SK-N-SH (cell line): ENCODE measurements at regions not wholly inside any gene's neighbourhood (a gene's known extent, or its start where the extent isn't known, plus 50 kb on each side); places are given as distances from the start of the nearest gene placed in this dataset.

Source experiments
- EP300 ChIP-seq, 2 experiments: IDR thresholded peaks; 2 replicates each; pipeline versions ENCODE4 v1.4.0 to v1.6.1; 2012; ENCODE audit warnings: borderline replicate concordance in 1 of 2, low read depth in 1 of 2, low read length in 1 of 2
- FOSL2 ChIP-seq: IDR thresholded peaks from 2 replicates; pipeline ENCODE4 v1.4.0; 2012; ENCODE audit warnings: low read depth, mild to moderate bottlenecking, moderate library complexity, borderline replicate concordance
- GABPA ChIP-seq: IDR thresholded peaks from 2 replicates; pipeline ENCODE4 v1.4.0; 2012; ENCODE audit warnings: low read depth, mild to moderate bottlenecking
- NFIC ChIP-seq: IDR thresholded peaks from 2 replicates; pipeline ENCODE4 v1.4.0; 2012; ENCODE audit warnings: borderline replicate concordance
- POLR2AphosphoS5 ChIP-seq: IDR thresholded peaks from 2 replicates; pipeline ENCODE4 v1.6.1; 2012; ENCODE audit warnings: low read depth, low read length
- RAD21 ChIP-seq: IDR thresholded peaks from 2 replicates; pipeline ENCODE4 v1.6.1; 2012; ENCODE audit warnings: mild to moderate bottlenecking, low read length
- RCOR1 ChIP-seq: fragments of 150-350 bp; IDR thresholded peaks from 2 replicates; pipeline ENCODE4 v1.6.1; 2017; ENCODE audit warnings: antibody characterized with exemption, low read length
- RXRA ChIP-seq: IDR thresholded peaks from 2 replicates; pipeline ENCODE4 v1.4.0; 2012; ENCODE audit warnings: low read depth, mild to moderate bottlenecking, borderline replicate concordance
- SMC3 ChIP-seq: IDR thresholded peaks from 2 replicates; pipeline ENCODE4 v1.6.1; 2012; ENCODE audit warnings: low read depth, low read length, improper control_type of control experiment
- TAF1 ChIP-seq: IDR thresholded peaks from 2 replicates; pipeline ENCODE4 v1.6.1; 2012; ENCODE audit warnings: low read depth, mild to moderate bottlenecking, low read length, moderate library complexity, borderline replicate concordance
- TF ChIP-seq, protein P1 (sequence below): fragments of 200-600 bp; sonication (generic); IDR thresholded peaks from 2 replicates; pipeline ENCODE4 v1.6.1; 2017; ENCODE audit warnings: antibody characterized with exemption, mild to moderate bottlenecking, moderate library complexity
- TF ChIP-seq, protein P2 (sequence below): IDR thresholded peaks from 2 replicates; pipeline ENCODE4 v1.4.0; 2012; ENCODE audit warnings: low read depth, borderline replicate concordance

DNA sequence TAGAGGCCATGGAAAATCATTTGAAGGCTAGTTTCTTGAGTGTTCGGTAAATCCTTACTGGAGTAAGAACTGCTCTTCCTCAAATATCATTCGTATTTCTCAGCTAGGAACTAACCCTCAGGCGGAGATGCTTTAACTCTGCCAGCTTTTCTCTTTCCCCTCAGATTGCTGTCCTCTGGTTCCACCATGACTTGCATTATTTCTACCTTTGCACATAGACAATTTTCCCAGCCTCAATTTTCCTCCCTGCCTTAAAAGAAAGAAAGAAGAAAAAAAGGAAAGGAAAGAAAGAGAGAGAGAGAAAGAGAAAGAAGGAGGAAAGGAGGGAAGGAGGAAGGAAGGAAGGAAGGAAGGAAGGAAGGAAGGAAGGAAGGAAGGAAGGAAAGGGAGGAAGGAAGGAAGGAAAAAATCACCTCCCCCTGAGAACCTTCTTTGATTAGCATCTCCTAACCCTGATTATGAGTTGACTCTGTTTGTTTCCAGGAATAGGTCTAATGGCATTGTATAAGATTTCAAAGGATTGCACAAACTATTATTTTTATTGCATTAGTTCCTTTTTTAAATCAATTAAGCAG is 123.3 kb upstream of the FAM204A start:
- TF ChIP-seq, protein P1, sequence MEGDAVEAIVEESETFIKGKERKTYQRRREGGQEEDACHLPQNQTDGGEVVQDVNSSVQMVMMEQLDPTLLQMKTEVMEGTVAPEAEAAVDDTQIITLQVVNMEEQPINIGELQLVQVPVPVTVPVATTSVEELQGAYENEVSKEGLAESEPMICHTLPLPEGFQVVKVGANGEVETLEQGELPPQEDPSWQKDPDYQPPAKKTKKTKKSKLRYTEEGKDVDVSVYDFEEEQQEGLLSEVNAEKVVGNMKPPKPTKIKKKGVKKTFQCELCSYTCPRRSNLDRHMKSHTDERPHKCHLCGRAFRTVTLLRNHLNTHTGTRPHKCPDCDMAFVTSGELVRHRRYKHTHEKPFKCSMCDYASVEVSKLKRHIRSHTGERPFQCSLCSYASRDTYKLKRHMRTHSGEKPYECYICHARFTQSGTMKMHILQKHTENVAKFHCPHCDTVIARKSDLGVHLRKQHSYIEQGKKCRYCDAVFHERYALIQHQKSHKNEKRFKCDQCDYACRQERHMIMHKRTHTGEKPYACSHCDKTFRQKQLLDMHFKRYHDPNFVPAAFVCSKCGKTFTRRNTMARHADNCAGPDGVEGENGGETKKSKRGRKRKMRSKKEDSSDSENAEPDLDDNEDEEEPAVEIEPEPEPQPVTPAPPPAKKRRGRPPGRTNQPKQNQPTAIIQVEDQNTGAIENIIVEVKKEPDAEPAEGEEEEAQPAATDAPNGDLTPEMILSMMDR = no peak
- TF ChIP-seq FOSL2 (no peak), EP300 (IDR thresholded peaks at IDR 0.05; ENCODE audit: borderline replicate concordance in 1 of 2, low read depth in 1 of 2, low read length in 1 of 2) (no peak), POLR2AphosphoS5 (no peak), RAD21 (no peak), TAF1 (no peak), SMC3 (no peak), NFIC (no peak), RXRA (no peak), RCOR1 (no peak), GABPA (no peak)
- TF ChIP-seq, protein P2, sequence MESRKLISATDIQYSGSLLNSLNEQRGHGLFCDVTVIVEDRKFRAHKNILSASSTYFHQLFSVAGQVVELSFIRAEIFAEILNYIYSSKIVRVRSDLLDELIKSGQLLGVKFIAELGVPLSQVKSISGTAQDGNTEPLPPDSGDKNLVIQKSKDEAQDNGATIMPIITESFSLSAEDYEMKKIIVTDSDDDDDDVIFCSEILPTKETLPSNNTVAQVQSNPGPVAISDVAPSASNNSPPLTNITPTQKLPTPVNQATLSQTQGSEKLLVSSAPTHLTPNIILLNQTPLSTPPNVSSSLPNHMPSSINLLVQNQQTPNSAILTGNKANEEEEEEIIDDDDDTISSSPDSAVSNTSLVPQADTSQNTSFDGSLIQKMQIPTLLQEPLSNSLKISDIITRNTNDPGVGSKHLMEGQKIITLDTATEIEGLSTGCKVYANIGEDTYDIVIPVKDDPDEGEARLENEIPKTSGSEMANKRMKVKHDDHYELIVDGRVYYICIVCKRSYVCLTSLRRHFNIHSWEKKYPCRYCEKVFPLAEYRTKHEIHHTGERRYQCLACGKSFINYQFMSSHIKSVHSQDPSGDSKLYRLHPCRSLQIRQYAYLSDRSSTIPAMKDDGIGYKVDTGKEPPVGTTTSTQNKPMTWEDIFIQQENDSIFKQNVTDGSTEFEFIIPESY = no peak
